T-cell (primary cell): ENCODE measurements at regions not wholly inside any gene's neighbourhood (a gene's known extent, or its start where the extent isn't known, plus 50 kb on each side); places are given as distances from the start of the nearest gene placed in this dataset.

Source experiments
- ATAC-seq, 4 experiments: fragments of 200-7000 bp in 3 of 4; fragments of 150-1000 bp in 1 of 4; cut with Tn5 transposase; replicated peaks in 1 of 4; 1 replicate in 3 of 4; 2 replicates in 1 of 4; pipeline ENCODE4 v1.10.0; 2021; ENCODE audit warnings: moderate library complexity in 3 of 4, mild to moderate bottlenecking in 2 of 4, moderate number of reproducible peaks in 1 of 4
- CTCF ChIA-PET, 2 donors: fragments of 300-600 bp; sonication (Branson Sonifier 250); formaldehyde crosslinking; loops; one replicate each; lab custom pipeline; 2022; ENCODE audit warnings: antibody characterized with exemption in 2 of 2; lab: Charles Lee
- POLR2A ChIA-PET, 2 donors: fragments of 300-600 bp; sonication (Branson Sonifier 250); formaldehyde crosslinking; loops; one replicate each; lab custom pipeline; 2022; ENCODE audit warnings: antibody characterized with exemption in 2 of 2; lab: Charles Lee
- DNase-seq, 35 experiments: peaks; one replicate each; pipeline versions ENCODE4 v3.0.0 to v3.0.0-alpha.2; 2013 to 2023
- H3K27ac ChIP-seq: one replicate; pipeline ENCODE4 v1.5.1; 2013; ENCODE audit warnings: low read length
- H3K27me3 ChIP-seq, 2 experiments: replicated peaks in 1 of 2; 1 replicate in 1 of 2; 2 replicates in 1 of 2; pipeline versions ENCODE4 v1.6.1 to v1.7.0; 2013; ENCODE audit warnings: low read length in 1 of 2, mixed read lengths in 1 of 2; ENCODE audit not compliant: control insufficient read depth in 2 of 2, insufficient read depth in 2 of 2; ENCODE audit errors: extremely low read depth in 1 of 2
- H3K36me3 ChIP-seq, 2 donors: 1 replicate in 1 of 2; 2 replicates in 1 of 2; pipeline versions ENCODE4 v1.6.1 to v1.7.0; 2013; ENCODE audit warnings: low read length in 1 of 2; ENCODE audit not compliant: control insufficient read depth in 2 of 2, insufficient read depth in 1 of 2; ENCODE audit errors: extremely low read depth in 1 of 2
- H3K4me1 ChIP-seq, 2 experiments: 1 replicate in 1 of 2; 2 replicates in 1 of 2; pipeline versions ENCODE4 v1.6.1 to v1.7.0; 2013; ENCODE audit warnings: low read length in 2 of 2, mixed read lengths in 1 of 2; ENCODE audit not compliant: insufficient read depth in 2 of 2, control insufficient read depth in 1 of 2; ENCODE audit errors: extremely low read depth in 1 of 2
- H3K4me3 ChIP-seq, 2 donors: 1 replicate in 1 of 2; 2 replicates in 1 of 2; pipeline versions ENCODE4 v1.5.1 to v1.7.0; 2013; ENCODE audit warnings: mild to moderate bottlenecking in 2 of 2, low read length in 1 of 2, moderate library complexity in 1 of 2; ENCODE audit not compliant: control insufficient read depth in 1 of 2; ENCODE audit errors: extremely low read depth in 1 of 2
- H3K9me3 ChIP-seq: 2 replicates; pipeline ENCODE4 v1.7.0; 2013
- H3K27ac Mint-ChIP-seq, 2 donors: one replicate each; pipeline ENCODE4 v1.8.0; 2020 to 2021; ENCODE audit warnings: mild to moderate bottlenecking in 2 of 2, mixed read lengths in 2 of 2
- H3K27me3 Mint-ChIP-seq, 2 donors: one replicate each; pipeline ENCODE4 v1.8.0; 2021 to 2022; ENCODE audit warnings: mixed read lengths in 2 of 2
- H3K36me3 Mint-ChIP-seq: one replicate; pipeline ENCODE4 v1.8.0; 2021; ENCODE audit warnings: mixed read lengths
- H3K4me1 Mint-ChIP-seq, 3 donors: one replicate each; pipeline ENCODE4 v1.8.0; 2020 to 2022; ENCODE audit warnings: mixed read lengths in 3 of 3, mild to moderate bottlenecking in 1 of 3
- H3K4me3 Mint-ChIP-seq, 3 donors: one replicate each; pipeline ENCODE4 v1.8.0; 2020 to 2022; ENCODE audit warnings: mild to moderate bottlenecking in 3 of 3, mixed read lengths in 3 of 3, moderate library complexity in 3 of 3
- H3K9me3 Mint-ChIP-seq, 3 donors: one replicate each; pipeline ENCODE4 v1.8.0; 2020 to 2022; ENCODE audit warnings: mixed read lengths in 3 of 3
- WGBS: methylation state at CpG from one replicate; pipeline ENCODE4 v1.1.5; 2013; ENCODE audit warnings: missing lambda C conversion rate; ENCODE audit not compliant: insufficient coverage; 5-methylcytosine and 5-hydroxymethylcytosine counted together

DNA sequence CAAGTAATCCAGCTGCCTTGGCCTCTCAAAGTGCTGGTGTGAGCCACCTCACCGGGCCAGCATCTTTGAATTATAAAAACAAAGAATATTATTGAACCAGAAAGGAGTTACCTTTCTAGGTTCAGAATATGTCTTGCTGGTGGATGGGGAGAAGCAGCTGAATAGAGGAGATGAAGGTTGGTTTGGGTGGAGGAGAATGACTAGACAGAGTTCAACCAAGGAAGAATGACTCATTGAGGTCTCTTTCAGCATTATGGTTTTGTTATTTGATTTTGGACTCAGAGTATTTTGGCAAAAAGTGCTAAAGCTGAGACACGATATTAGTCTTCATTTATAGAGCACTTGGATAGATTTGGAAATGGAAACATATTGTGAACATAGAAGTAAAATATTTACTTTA lies 75.2 kb upstream of the MPDZ start:
- no peaks in the 10 kb centered on the region for H3K4me1 Mint-ChIP-seq
- no peaks in the 10 kb centered on the region for H3K36me3 Mint-ChIP-seq
- Histone ChIP-seq H3K9me3 (no peaks in the 10 kb centered on the region), H3K27ac (no peak overlapping the region), H3K4me1 (no peaks in the 10 kb centered on the region), H3K4me3 (no peak overlapping the region), H3K36me3 (no peaks in the 10 kb centered on the region), H3K27me3 (no peaks in the 10 kb centered on the region)
- ChIA-PET POLR2A (no interaction called here), CTCF (no interaction called here)
- WGBS = no CpG with 5 or more reads among the region's 2 CpGs
- no peaks in the 10 kb centered on the region for H3K27me3 Mint-ChIP-seq
- H3K27ac Mint-ChIP-seq = no peak overlapping the region
- H3K4me3 Mint-ChIP-seq = no peak overlapping the region
- ATAC-seq (no peak), DNase-seq (no peak)
- peaks cover 0 to 3% (median 0%) of the 10 kb centered on the region in 3 donors for H3K9me3 Mint-ChIP-seq

DNA sequence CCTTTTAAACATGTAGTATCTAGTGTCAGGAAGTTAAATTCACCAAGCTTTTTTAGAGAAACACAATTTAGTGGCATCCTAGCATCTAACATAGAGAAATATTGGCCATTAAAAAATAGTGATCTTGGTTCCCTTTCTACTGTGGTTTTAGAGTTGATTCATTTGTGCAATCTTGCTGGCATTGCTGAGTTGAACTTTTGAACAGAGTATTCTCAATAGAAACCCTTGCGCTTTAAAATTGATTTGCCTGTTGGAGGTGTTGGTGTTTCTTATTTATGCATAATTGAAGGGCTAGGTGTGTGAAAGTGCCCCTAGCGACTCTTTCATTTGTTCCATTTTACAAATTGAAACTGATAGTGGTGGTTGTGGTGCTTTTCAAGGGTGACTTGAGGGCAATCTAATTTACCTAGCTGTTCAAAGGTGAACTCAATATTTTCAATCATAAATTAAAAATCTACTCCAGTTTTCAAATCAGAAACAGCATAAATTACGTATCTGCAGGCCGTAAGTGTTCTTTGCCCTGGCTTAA lies 73.0 kb upstream of the MPDZ start:
- CTCF ChIA-PET = no interaction called here
- Histone ChIP-seq H3K4me1 (no peaks in the 10 kb centered on the region), H3K27ac (no peak overlapping the region), H3K4me3 (no peak overlapping the region), H3K36me3 (no peaks in the 10 kb centered on the region), H3K27me3 (no peaks in the 10 kb centered on the region), H3K9me3 (no peaks in the 10 kb centered on the region)
- POLR2A ChIA-PET = no interaction called here
- Mint-ChIP-seq H3K4me3 (no peak overlapping the region), H3K36me3 (no peaks in the 10 kb centered on the region), H3K27me3 (no peaks in the 10 kb centered on the region), H3K27ac (no peak overlapping the region), H3K9me3 (no peaks in the 10 kb centered on the region), H3K4me1 (no peaks in the 10 kb centered on the region)
- no peak for DNase-seq
- 74% methylated on average over 3 of the region's 4 CpGs for WGBS
- ATAC-seq = no peak

DNA sequence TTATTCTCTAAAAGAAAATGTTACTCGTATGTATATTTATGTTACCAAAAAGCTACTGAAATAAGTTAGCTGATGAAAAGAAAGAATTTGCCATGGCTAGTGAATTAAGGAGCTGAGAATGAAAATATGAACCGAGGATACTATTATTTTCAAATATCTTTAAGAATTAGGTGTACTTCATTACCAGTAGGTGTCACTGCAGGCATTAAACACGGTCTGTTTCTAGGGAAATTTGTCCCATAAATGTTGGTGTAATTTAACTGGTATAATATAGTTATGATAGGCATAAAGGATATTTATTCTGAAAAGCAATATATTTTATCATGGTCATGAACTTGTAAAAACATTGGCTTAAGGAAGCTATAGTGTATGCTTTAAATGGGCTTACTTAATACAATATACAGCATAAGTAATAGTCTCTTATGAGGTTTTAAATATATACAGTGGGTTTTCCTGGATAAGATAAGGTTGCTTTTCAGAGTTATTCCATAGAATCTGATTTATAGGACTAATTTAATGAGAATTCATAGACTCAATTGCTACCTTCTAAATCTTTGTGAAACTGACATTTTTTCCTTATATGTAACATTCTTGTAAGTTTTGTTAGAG lies 72.4 kb upstream of the MPDZ start:
- CTCF ChIA-PET = no interaction called here
- Histone ChIP-seq H3K27me3 (no peaks in the 10 kb centered on the region), H3K9me3 (no peaks in the 10 kb centered on the region), H3K36me3 (no peaks in the 10 kb centered on the region), H3K27ac (no peak overlapping the region), H3K4me3 (no peak overlapping the region), H3K4me1 (no peaks in the 10 kb centered on the region)
- H3K9me3 Mint-ChIP-seq = no peaks in the 10 kb centered on the region
- H3K27me3 Mint-ChIP-seq = no peaks in the 10 kb centered on the region
- ATAC-seq (no peak), DNase-seq (peak in 1 of 35 experiments; percentile 3)
- POLR2A ChIA-PET = no interaction called here
- no peak overlapping the region for H3K4me3 Mint-ChIP-seq
- H3K27ac Mint-ChIP-seq = no peak overlapping the region
- no CpG with 5 or more reads among the region's 3 CpGs for WGBS
- no peaks in the 10 kb centered on the region for H3K4me1 Mint-ChIP-seq
- no peaks in the 10 kb centered on the region for H3K36me3 Mint-ChIP-seq

DNA sequence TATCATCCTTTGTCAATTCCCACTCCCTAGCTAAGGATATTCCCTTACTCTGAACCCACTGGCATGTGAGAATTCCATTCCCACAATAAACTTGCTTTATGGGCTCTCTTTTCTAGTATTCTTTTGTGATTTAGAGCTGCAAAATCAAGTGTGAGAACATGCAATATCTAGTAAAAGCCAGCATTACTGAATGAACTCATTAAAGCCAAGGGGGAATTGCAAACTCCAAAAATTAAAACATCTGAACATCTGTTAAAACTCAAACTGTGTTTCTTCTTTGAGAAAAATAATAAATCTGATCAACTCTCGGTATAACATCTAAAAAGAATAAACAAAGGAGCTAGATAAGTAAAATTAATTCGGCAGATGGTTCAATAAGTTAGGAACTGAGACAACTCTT lies 53.1 kb upstream of the MPDZ start:
- Mint-ChIP-seq H3K27ac (no peak overlapping the region), H3K36me3 (no peaks in the 10 kb centered on the region), H3K4me3 (no peak overlapping the region), H3K9me3 (peaks cover 0 to 5% (median 0%) of the 10 kb centered on the region in 3 donors), H3K4me1 (no peaks in the 10 kb centered on the region), H3K27me3 (no peaks in the 10 kb centered on the region)
- no peak for ATAC-seq
- no CpG with 5 or more reads among the region's 2 CpGs for WGBS
- ChIA-PET POLR2A (no interaction called here), CTCF (no interaction called here)
- Histone ChIP-seq H3K4me1 (no peaks in the 10 kb centered on the region), H3K36me3 (no peaks in the 10 kb centered on the region), H3K27ac (no peak overlapping the region), H3K9me3 (no peaks in the 10 kb centered on the region), H3K27me3 (no peaks in the 10 kb centered on the region), H3K4me3 (no peak overlapping the region)
- no peak for DNase-seq

DNA sequence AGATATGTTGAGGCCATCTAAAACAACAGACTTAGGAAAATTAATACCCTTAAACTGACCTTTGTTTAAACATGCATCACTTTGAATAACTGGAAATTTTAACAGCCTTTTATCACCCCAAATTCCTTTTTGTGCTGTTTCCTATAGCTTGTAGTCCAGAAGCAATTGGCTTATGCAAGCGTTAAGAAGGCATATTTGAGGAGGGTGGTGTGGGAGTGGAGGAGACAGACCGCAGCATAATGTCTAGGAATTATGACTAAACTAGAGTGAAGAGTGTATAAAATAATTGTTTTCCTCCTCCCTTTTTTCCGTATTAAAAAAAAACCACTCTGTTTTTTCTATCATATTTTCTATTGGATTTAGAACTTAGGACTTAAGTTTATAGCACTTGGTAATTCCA lies 51.8 kb upstream of the MPDZ start:
- H3K4me3 Mint-ChIP-seq = no peak overlapping the region
- no peaks in the 10 kb centered on the region for H3K27me3 Mint-ChIP-seq
- Histone ChIP-seq H3K4me3 (no peak overlapping the region), H3K9me3 (no peaks in the 10 kb centered on the region), H3K36me3 (no peaks in the 10 kb centered on the region), H3K27ac (no peak overlapping the region), H3K27me3 (no peaks in the 10 kb centered on the region), H3K4me1 (no peaks in the 10 kb centered on the region)
- DNase-seq (no peak), ATAC-seq (no peak)
- peaks cover 0 to under 1% (median 0%) of the 10 kb centered on the region in 3 donors for H3K9me3 Mint-ChIP-seq
- H3K4me1 Mint-ChIP-seq = no peaks in the 10 kb centered on the region
- H3K36me3 Mint-ChIP-seq = no peaks in the 10 kb centered on the region
- ChIA-PET POLR2A (no interaction called here), CTCF (no interaction called here)
- no peak overlapping the region for H3K27ac Mint-ChIP-seq
- no CpG with 5 or more reads among the region's 3 CpGs for WGBS

DNA sequence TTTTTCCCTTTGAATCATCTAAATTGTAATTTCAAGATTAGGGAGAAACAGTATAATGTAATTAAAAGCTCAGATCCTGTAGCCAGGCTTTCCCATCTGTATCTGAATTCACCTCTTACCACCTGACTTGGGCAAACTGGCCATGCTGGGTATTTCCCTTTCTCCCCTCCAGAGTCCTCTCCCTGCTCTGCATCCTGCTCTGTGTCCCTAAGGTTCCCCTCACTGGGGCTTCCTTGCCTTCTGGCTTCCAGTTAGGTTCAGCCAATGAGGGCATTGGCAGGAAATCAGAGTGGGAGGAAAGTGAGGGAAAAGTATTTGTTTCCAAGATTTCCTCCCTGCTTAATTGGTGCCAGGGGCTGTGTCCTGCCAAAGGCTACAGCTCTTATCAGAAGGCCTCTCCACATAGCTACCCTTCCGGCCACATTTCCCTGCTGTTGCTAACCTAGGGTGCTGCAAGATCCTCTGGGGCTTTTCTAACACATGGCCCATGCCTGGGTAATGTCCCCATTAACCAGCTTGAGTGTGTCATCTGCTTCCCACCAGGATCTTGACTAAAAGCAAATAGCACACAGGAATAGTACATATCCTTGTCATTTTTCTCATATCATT lies 51.0 kb upstream of the MPDZ start:
- H3K9me3 ChIP-seq = no peaks in the 10 kb centered on the region
- no peak overlapping the region for H3K4me3 ChIP-seq
- no peaks in the 10 kb centered on the region for H3K27me3 ChIP-seq
- Mint-ChIP-seq H3K4me3 (no peak overlapping the region), H3K27me3 (no peaks in the 10 kb centered on the region), H3K27ac (no peak overlapping the region), H3K4me1 (no peaks in the 10 kb centered on the region), H3K36me3 (no peaks in the 10 kb centered on the region), H3K9me3 (no peaks in the 10 kb centered on the region)
- DNase-seq (no peak), ATAC-seq (no peak)
- CTCF ChIA-PET = no interaction called here
- H3K27ac ChIP-seq = no peak overlapping the region
- 90% methylated on average over 1 of the region's 1 CpG for WGBS
- no peaks in the 10 kb centered on the region for H3K36me3 ChIP-seq
- POLR2A ChIA-PET = no interaction called here
- H3K4me1 ChIP-seq = no peaks in the 10 kb centered on the region
